Omental fat pad (tissue), 3 donors: ENCODE measurements at regions not wholly inside any gene's neighbourhood (a gene's known extent, or its start where the extent isn't known, plus 50 kb on each side); places are given as distances from the start of the nearest gene placed in this dataset.

Experiments
- ATAC-seq: fragments of 150-250 bp; one replicate; pipeline ENCODE4 v1.9.1; 2016; ENCODE audit warnings: mild to moderate bottlenecking, moderate library complexity; ENCODE audit not compliant: low FRiP score
- DNase-seq: peaks from one replicate; pipeline ENCODE4 v3.0.0-alpha.2; 2019; ENCODE audit warnings: low spot score
- CTCF ChIP-seq, 3 donors: fragments of 450-650 bp; IDR thresholded peaks; one replicate each; pipeline ENCODE4 v1.5.1; 2016 to 2017; ENCODE audit warnings: antibody characterized with exemption in 3 of 3, mild to moderate bottlenecking in 3 of 3, moderate library complexity in 2 of 3

- no peak for TF ChIP-seq CTCF (IDR thresholded peaks at IDR 0.05)
- ATAC-seq = no peak
Measured at GRCh38 chr3:139281522-139282196, 62.2 kb upstream of the MRPS22 start.

GRCh38 chr3:139283301-139283700 is 60.5 kb upstream of the MRPS22 start:
- no peak for DNase-seq
- no peak for ATAC-seq
- TF ChIP-seq CTCF (IDR thresholded peaks at IDR 0.05) = no peak

More at GRCh38 chr3:139281522-139282196, 62.2 kb upstream of the MRPS22 start:
- no peak for DNase-seq

GRCh38 chr3:139284221-139284620 is 59.6 kb upstream of the MRPS22 start:
- no peak for DNase-seq
- TF ChIP-seq CTCF (IDR thresholded peaks at IDR 0.05) = no peak
- no peak for ATAC-seq

- DNase-seq (no peak), ATAC-seq (no peak)
- TF ChIP-seq CTCF (IDR thresholded peaks at IDR 0.05) = no peak
Measured at GRCh38 chr3:139285691-139286090, 58.1 kb upstream of the MRPS22 start.

GRCh38 chr3:139286241-139286640 is 57.6 kb upstream of the MRPS22 start:
- TF ChIP-seq CTCF (IDR thresholded peaks at IDR 0.05) = no peak
- ATAC-seq (no peak), DNase-seq (no peak)

- TF ChIP-seq CTCF (IDR thresholded peaks at IDR 0.05) = no peak
- DNase-seq (no peak), ATAC-seq (no peak)
Measured at GRCh38 chr3:139286825-139287224, 57.0 kb upstream of the MRPS22 start.

- no peak for TF ChIP-seq CTCF (IDR thresholded peaks at IDR 0.05)
- DNase-seq = no peak
- ATAC-seq = no peak
Measured at GRCh38 chr3:139287557-139287956, 56.3 kb upstream of the MRPS22 start.
